A549 (cell line): ENCODE measurements at regions not wholly inside any gene's neighbourhood (a gene's known extent, or its start where the extent isn't known, plus 50 kb on each side); places are given as distances from the start of the nearest gene placed in this dataset.
A peak's percentile ranks its signal among the peaks of the same experiment; 100 is the strongest.

Experiments
- ATAC-seq, 2 experiments: fragments of 200-7000 bp in 1 of 2; fragments of >200 bp in 1 of 2; cut with Nextera tagmentation in 1 of 2; cut with Tn5 transposase in 1 of 2; 3 replicates each; pipeline versions ENCODE4 v1.8.0 to v1.9.1; 2018 to 2020; ENCODE audit warnings: mild to moderate bottlenecking in 1 of 2, moderate library complexity in 1 of 2
- CTCF ChIA-PET: fragments of 300-600 bp; sonication (Branson Sonifier 250); formaldehyde crosslinking; extraction: SDS; loops from one replicate; lab custom pipeline; 2021; ENCODE audit warnings: antibody characterized with exemption, inconsistent platforms; lab: Yijun Ruan, JAX
- POLR2A ChIA-PET: fragments of 350-600 bp; formaldehyde crosslinking; extraction: SDS; loops from one replicate; lab custom pipeline; 2021; ENCODE audit warnings: antibody characterized with exemption, inconsistent platforms; lab: Yijun Ruan, JAX
- DNase-seq, 2 experiments: peaks; one replicate each; pipeline versions ENCODE4 v3.0.0 to v3.0.0-alpha.2; 2011 to 2016; ENCODE audit warnings: low read depth in 1 of 2, low spot score in 1 of 2
- FAIRE-seq: peaks from 2 replicates; lab custom pipeline; 2011; peaks lifted over from hg19 to GRCh38; lab: Jason Lieb, UNC
- H3K27ac ChIP-seq, 2 experiments: fragments of >200 bp; sonication (Bioruptor Twin); formaldehyde crosslinking; 3 replicates each; pipeline ENCODE4 v1.5.1; 2016 to 2017
- H3K4me1 ChIP-seq: fragments of >200 bp; sonication (Bioruptor Twin); formaldehyde crosslinking; 3 replicates; pipeline ENCODE4 v1.6.1; 2016
- H3K4me2 ChIP-seq: fragments of >200 bp; sonication (Bioruptor Twin); formaldehyde crosslinking; 3 replicates; pipeline ENCODE4 v1.6.1; 2016
- H3K4me3 ChIP-seq: fragments of >200 bp; sonication (Bioruptor Twin); formaldehyde crosslinking; 3 replicates; pipeline ENCODE4 v1.5.1; 2016
- H3K9me3 ChIP-seq: fragments of >200 bp; sonication (Bioruptor Twin); formaldehyde crosslinking; 3 replicates; pipeline ENCODE4 v1.6.1; 2016
- CHD4 ChIP-seq: fragments of 200-600 bp; sonication (generic); IDR thresholded peaks from 2 replicates; pipeline ENCODE4 v1.6.1; 2016; ENCODE audit warnings: antibody characterized with exemption, mild to moderate bottlenecking, borderline replicate concordance
- EHF ChIP-seq: fragments of 250-450 bp; sonication (Bioruptor Pico); IDR thresholded peaks from 2 replicates; pipeline ENCODE4 v1.5.0; 2020; ENCODE audit warnings: mild to moderate bottlenecking
- EP300 ChIP-seq, 2 experiments: fragments of >200 bp; sonication (Bioruptor Twin); formaldehyde crosslinking; IDR thresholded peaks; 2 replicates in 1 of 2; 3 replicates in 1 of 2; pipeline ENCODE4 v1.6.1; 2016 to 2017
- ESRRA ChIP-seq: fragments of 150-350 bp; IDR thresholded peaks from 2 replicates; pipeline ENCODE4 v1.6.1; 2014; ENCODE audit warnings: mild to moderate bottlenecking, low read length, borderline replicate concordance
- FOSB ChIP-seq: fragments of 250-450 bp; sonication (Bioruptor Pico); IDR thresholded peaks from 2 replicates; pipeline ENCODE4 v1.5.0; 2020; ENCODE audit warnings: mild to moderate bottlenecking, moderate library complexity
- FOSL2 ChIP-seq, 2 experiments: fragments of 450-650 bp in 1 of 2; fragments of >200 bp in 1 of 2; sonication (Bioruptor Twin) in 1 of 2; formaldehyde crosslinking; IDR thresholded peaks; 2 replicates each; pipeline versions ENCODE4 v1.5.0 to v1.6.1; 2016 to 2020; ENCODE audit warnings: mild to moderate bottlenecking in 1 of 2, moderate library complexity in 1 of 2
- HEYL ChIP-seq: fragments of 250-450 bp; sonication (Bioruptor Pico); IDR thresholded peaks from 2 replicates; pipeline ENCODE4 v1.8.0; 2021; ENCODE audit warnings: mild to moderate bottlenecking, moderate library complexity
- MAFK ChIP-seq: fragments of 450-650 bp; IDR thresholded peaks from 2 replicates; pipeline ENCODE4 v1.6.1; 2014; ENCODE audit not compliant: partially characterized antibody
- MYC ChIP-seq: IDR thresholded peaks from 2 replicates; pipeline ENCODE4 v1.6.1; 2012; ENCODE audit warnings: mild to moderate bottlenecking, inconsistent platforms, low read length, improper control_type of control experiment, borderline replicate concordance
- NR3C1 ChIP-seq: fragments of >200 bp; sonication (Bioruptor Twin); formaldehyde crosslinking; IDR thresholded peaks from 3 replicates; pipeline ENCODE4 v1.6.1; 2017
- POLR2A ChIP-seq: IDR thresholded peaks from 2 replicates; pipeline ENCODE4 v1.6.1; 2012; ENCODE audit warnings: mild to moderate bottlenecking, low read length
- RAD21 ChIP-seq, 2 experiments: fragments of >200 bp in 1 of 2; sonication (Bioruptor Twin) in 1 of 2; formaldehyde crosslinking in 1 of 2; IDR thresholded peaks in 1 of 2; conservative IDR thresholded peaks in 1 of 2; 2 replicates in 1 of 2; 3 replicates in 1 of 2; pipeline ENCODE4 v1.6.1; 2012 to 2018; ENCODE audit warnings: inconsistent platforms in 1 of 2
- SMC3 ChIP-seq: fragments of >200 bp; sonication (Bioruptor Twin); formaldehyde crosslinking; IDR thresholded peaks from 3 replicates; pipeline ENCODE4 v1.6.1; 2018; ENCODE audit warnings: inconsistent platforms
- SREBF2 ChIP-seq: fragments of 450-650 bp; IDR thresholded peaks from 2 replicates; pipeline ENCODE4 v1.6.1; 2014; ENCODE audit warnings: mild to moderate bottlenecking, moderate library complexity
- USF2 ChIP-seq: fragments of 450-650 bp; IDR thresholded peaks from 2 replicates; pipeline ENCODE4 v1.6.1; 2014; ENCODE audit warnings: antibody characterized with exemption
- WGBS: methylation state at CpG from one replicate; pipeline ENCODE4 v1.1.6; 2017; ENCODE audit errors: missing lambda C conversion rate; 5-methylcytosine and 5-hydroxymethylcytosine counted together
- TF ChIP-seq, protein P1 (sequence below): IDR thresholded peaks from 2 replicates; pipeline ENCODE4 v1.6.1; 2012
- TF ChIP-seq, protein P2 (sequence below): fragments of >200 bp; sonication (Bioruptor Twin); formaldehyde crosslinking; IDR thresholded peaks from 3 replicates; pipeline ENCODE4 v1.5.1; 2016

DNA sequence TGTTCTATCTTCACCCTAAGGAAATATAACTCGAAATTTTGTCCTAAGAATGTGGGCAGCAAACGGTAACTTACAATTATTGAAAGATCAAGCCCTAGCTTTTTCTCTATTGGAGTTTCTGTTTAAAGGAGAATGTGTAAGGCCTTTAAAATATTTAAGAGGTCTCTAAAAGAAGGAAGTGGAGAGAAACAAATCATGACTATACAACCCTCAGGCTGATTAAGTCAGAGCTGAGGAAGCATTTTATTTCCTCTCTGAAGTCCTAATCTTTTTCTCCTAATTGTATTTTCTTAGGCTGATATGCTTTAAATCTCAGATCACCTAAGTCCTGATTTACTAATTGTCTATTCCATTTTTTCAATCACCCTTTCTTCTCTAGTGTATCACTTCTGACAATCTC lies 1708.8 kb upstream of the C9orf72 start:
- Histone ChIP-seq H3K9me3 (no peaks in the 10 kb centered on the region), H3K27ac (no peak overlapping the region), H3K4me3 (no peak overlapping the region), H3K4me1 (peaks cover 6% of the 10 kb centered on the region; the same call in 2 of the 3 replicates), H3K4me2 (no peak overlapping the region)
- ATAC-seq (no peak), FAIRE-seq (no peak), DNase-seq (no peak)
- POLR2A ChIA-PET, result no interaction called here
- CTCF ChIA-PET, result no interaction called here
- WGBS, result 3% methylated on average over 2 of the region's 2 CpGs
- no peak for TF ChIP-seq SREBF2
- TF ChIP-seq HEYL (CRISPR knock-in tag), result no peak
- TF ChIP-seq MAFK, result no peak
- no peak for TF ChIP-seq CHD4
- no peak for TF ChIP-seq FOSL2 (IDR thresholded peaks at IDR 0.05)
- TF ChIP-seq FOSL2 (CRISPR knock-in tag; IDR thresholded peaks at IDR 0.05), result no peak
- TF ChIP-seq, protein P1, sequence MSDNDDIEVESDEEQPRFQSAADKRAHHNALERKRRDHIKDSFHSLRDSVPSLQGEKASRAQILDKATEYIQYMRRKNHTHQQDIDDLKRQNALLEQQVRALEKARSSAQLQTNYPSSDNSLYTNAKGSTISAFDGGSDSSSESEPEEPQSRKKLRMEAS, result no peak
- TF ChIP-seq, protein P2, sequence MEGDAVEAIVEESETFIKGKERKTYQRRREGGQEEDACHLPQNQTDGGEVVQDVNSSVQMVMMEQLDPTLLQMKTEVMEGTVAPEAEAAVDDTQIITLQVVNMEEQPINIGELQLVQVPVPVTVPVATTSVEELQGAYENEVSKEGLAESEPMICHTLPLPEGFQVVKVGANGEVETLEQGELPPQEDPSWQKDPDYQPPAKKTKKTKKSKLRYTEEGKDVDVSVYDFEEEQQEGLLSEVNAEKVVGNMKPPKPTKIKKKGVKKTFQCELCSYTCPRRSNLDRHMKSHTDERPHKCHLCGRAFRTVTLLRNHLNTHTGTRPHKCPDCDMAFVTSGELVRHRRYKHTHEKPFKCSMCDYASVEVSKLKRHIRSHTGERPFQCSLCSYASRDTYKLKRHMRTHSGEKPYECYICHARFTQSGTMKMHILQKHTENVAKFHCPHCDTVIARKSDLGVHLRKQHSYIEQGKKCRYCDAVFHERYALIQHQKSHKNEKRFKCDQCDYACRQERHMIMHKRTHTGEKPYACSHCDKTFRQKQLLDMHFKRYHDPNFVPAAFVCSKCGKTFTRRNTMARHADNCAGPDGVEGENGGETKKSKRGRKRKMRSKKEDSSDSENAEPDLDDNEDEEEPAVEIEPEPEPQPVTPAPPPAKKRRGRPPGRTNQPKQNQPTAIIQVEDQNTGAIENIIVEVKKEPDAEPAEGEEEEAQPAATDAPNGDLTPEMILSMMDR, result no peak
- no peak for TF ChIP-seq ESRRA
- no peak for TF ChIP-seq NR3C1
- no peak for TF ChIP-seq EHF
- TF ChIP-seq, all 56 proteins: peak for 0

GRCh38 chr9:29285818-29286217 lies 1712.5 kb upstream of the C9orf72 start:
- DNase-seq, result peak in 1 of 2 experiments; percentile 32
- ChIA-PET CTCF (no interaction called here), POLR2A (no interaction called here)
- TF ChIP-seq, protein P2, result peak; percentile 52
- peak; percentile 68 to 71 for TF ChIP-seq RAD21 (conservative IDR thresholded peaks at IDR 0.05 in 1 of 2, IDR thresholded peaks at IDR 0.05 in 1 of 2)
- TF ChIP-seq FOSB (CRISPR knock-in tag), result no peak
- peak; percentile 47 for TF ChIP-seq SMC3
- TF ChIP-seq SREBF2, result no peak
- WGBS, result 23% methylated on average over 3 of the region's 3 CpGs
- ATAC-seq, result peak in 1 of 2 experiments; percentile 51; a peak in 2 of 6 replicates
- Histone ChIP-seq H3K27ac (no peak overlapping the region), H3K9me3 (no peaks in the 10 kb centered on the region), H3K4me3 (no peak overlapping the region), H3K4me2 (no peak overlapping the region), H3K4me1 (peaks cover 6% of the 10 kb centered on the region; the same call in 2 of the 3 replicates)
- FAIRE-seq, result peak; percentile 83

DNA sequence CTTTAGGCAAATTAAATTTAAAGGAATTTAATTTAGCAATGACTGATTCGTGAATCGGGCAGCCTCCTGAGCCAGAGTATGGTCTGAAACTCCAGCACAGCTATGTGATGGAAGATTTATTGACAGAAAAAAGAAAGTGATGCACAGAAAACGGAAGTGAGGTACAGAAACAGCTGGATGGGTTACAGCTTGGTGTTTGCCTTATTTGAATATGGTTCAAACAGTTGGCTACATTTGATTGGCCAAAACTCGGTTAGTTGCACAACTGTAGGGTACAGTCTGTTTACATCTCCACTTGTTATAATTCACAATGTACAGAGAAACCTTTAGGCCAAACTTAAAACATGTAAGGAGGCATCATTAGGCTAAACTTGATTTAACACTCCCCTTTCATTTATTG lies 1716.1 kb upstream of the C9orf72 start:
- CTCF ChIA-PET, result no interaction called here
- POLR2A ChIA-PET, result no interaction called here
- no peak for FAIRE-seq
- Histone ChIP-seq H3K9me3 (peaks cover under 1% of the 10 kb centered on the region; the same call in 1 of the 3 replicates), H3K4me3 (no peak overlapping the region), H3K27ac (no peak overlapping the region), H3K4me1 (peaks cover 2% of the 10 kb centered on the region; the same call in 2 of the 3 replicates), H3K4me2 (no peak overlapping the region)
- TF ChIP-seq POLR2A (no peak), EP300 (IDR thresholded peaks at IDR 0.05) (no peak), USF2 (no peak), MYC (no peak)
- WGBS, result 30% methylated on average over 4 of the region's 4 CpGs
- ATAC-seq, result no peak
- DNase-seq, result no peak
